ENCODE measurements at regions not wholly inside any gene's neighbourhood (a gene's known extent, or its start where the extent isn't known, plus 50 kb on each side); places are given as distances from the start of the nearest gene placed in this dataset.
"Not testable (repeated sequence)": the region's sequence is repeated elsewhere in the genome, so short reads cannot be mapped to it uniquely, and the experiment has no call there.

GRCh38 chr1:60842304-60842703 lies 240.1 kb upstream of the NFIA start:
- intact Hi-C loops (cut with DNase I) = no loop called here
- DNase-seq (ENCODE audit: low spot score) = no peak

- intact Hi-C loops (cut with DNase I) = no loop called here
These were observed 241.0 kb upstream of the NFIA start for GRCh38 chr1:60841116-60842046.

GRCh38 chr1:60840476-60840875 lies 241.9 kb upstream of the NFIA start:
- DNase-seq (ENCODE audit: low spot score); intact Hi-C loops (cut with DNase I): not testable (repeated sequence)

More at GRCh38 chr1:60841116-60842046, 241.0 kb upstream of the NFIA start:
- DNase-seq (ENCODE audit: low spot score) = no peak

- no peak for DNase-seq (ENCODE audit: low spot score)
- intact Hi-C loops (cut with DNase I) = no loop called here
These were observed 246.7 kb upstream of the NFIA start for GRCh38 chr1:60835649-60836048.

- DNase-seq (ENCODE audit: low spot score) = no peak
- intact Hi-C loops (cut with DNase I) = no loop called here
These were observed 249.2 kb upstream of the NFIA start for GRCh38 chr1:60833173-60833572.

GRCh38 chr1:60832367-60832766 lies 250.0 kb upstream of the NFIA start:
- DNase-seq (ENCODE audit: low spot score) = no peak
- intact Hi-C loops (cut with DNase I) = no loop called here

- DNase-seq (ENCODE audit: low spot score) = no peak
- intact Hi-C loops (cut with DNase I) = no loop called here
These were observed 250.6 kb upstream of the NFIA start for GRCh38 chr1:60831780-60832179.

- DNase-seq (ENCODE audit: low spot score) = no peak
These were observed 253.4 kb upstream of the NFIA start for GRCh38 chr1:60828944-60829343.

GRCh38 chr1:60826320-60827094 lies 255.9 kb upstream of the NFIA start:
- intact Hi-C loops (cut with DNase I) = no loop called here
- no peak for DNase-seq (ENCODE audit: low spot score)

More at GRCh38 chr1:60828944-60829343, 253.4 kb upstream of the NFIA start:
- intact Hi-C loops (cut with DNase I) = no loop called here

GRCh38 chr1:60825593-60825992 lies 256.8 kb upstream of the NFIA start:
- DNase-seq (ENCODE audit: low spot score) = no peak
- intact Hi-C loops (cut with DNase I) = no loop called here

GRCh38 chr1:60823151-60823550 lies 259.2 kb upstream of the NFIA start:
- intact Hi-C loops (cut with DNase I) = no loop called here
- DNase-seq (ENCODE audit: low spot score) = no peak

- intact Hi-C loops (cut with DNase I) = no loop called here
- no peak for DNase-seq (ENCODE audit: low spot score)
These were observed 260.1 kb upstream of the NFIA start for GRCh38 chr1:60822252-60822651.

- intact Hi-C loops (cut with DNase I) = no loop called here
- no peak for DNase-seq (ENCODE audit: low spot score)
These were observed 261.2 kb upstream of the NFIA start for GRCh38 chr1:60821156-60821555.

GRCh38 chr1:60818969-60819701 lies 263.2 kb upstream of the NFIA start:
- intact Hi-C loops (cut with DNase I) = no loop called here
- DNase-seq (ENCODE audit: low spot score) = no peak

GRCh38 chr1:60813071-60813470 lies 269.3 kb upstream of the NFIA start:
- intact Hi-C loops (cut with DNase I) = no loop called here
- DNase-seq (ENCODE audit: low spot score) = no peak

- DNase-seq (ENCODE audit: low spot score) = no peak
- intact Hi-C loops (cut with DNase I) = no loop called here
These were observed 273.0 kb upstream of the NFIA start for GRCh38 chr1:60809204-60809980.

GRCh38 chr1:60808676-60809075 lies 273.7 kb upstream of the NFIA start:
- DNase-seq (ENCODE audit: low spot score) = no peak
- intact Hi-C loops (cut with DNase I) = no loop called here

- intact Hi-C loops (cut with DNase I) = no loop called here
- no peak for DNase-seq (ENCODE audit: low spot score)
These were observed 279.5 kb upstream of the NFIA start for GRCh38 chr1:60802884-60803283.

- no peak for DNase-seq (ENCODE audit: low spot score)
- intact Hi-C loops (cut with DNase I) = loop anchor here in 1 of 2 donors (5.0 kb wide), 1 partner anchor 1810 kb away; no protein-coding TSS in a partner anchor
These were observed 285.0 kb upstream of the NFIA start for GRCh38 chr1:60797351-60797750.
